ENCODE measurements at regions not wholly inside any gene's neighbourhood (a gene's known extent, or its start where the extent isn't known, plus 50 kb on each side); places are given as distances from the start of the nearest gene placed in this dataset.

DNA sequence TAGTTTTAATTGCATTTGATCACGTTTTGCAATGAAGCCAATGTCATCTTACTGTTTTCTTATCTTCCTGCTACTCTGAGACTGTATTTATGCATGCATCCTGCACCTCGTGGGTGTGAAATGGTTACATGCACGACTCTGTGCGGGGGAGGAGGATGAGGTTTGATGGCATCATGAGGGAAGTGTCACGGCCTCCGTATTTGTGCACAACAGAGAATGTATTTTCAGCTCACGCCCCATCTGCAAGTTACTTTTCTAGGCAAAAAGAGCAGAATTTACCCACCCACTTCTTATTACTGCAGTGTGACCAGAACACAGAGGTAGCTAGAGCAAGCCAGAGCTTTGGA, 145.1 kb downstream of the TDRD15 start:
- TF ChIP-seq POLR2A (IDR thresholded peaks at IDR 0.05; ENCODE audit: low read depth, low read length) = no peak
- TF ChIP-seq POLR2AphosphoS5 (IDR thresholded peaks at IDR 0.05; ENCODE audit: low read depth, low read length) = no peak
- TF ChIP-seq TAF1 (IDR thresholded peaks at IDR 0.05; ENCODE audit: low read depth, low read length) = no peak
- no peak for TF ChIP-seq PAX5 (IDR thresholded peaks at IDR 0.05; ENCODE audit: insufficient read depth, low read length, severe bottlenecking)
- peak; percentile 35; the same call in 1 of the 2 replicates for TF ChIP-seq POU2F2 (IDR thresholded peaks at IDR 0.05; ENCODE audit: low read depth, low read length)
